ENCODE measurements at regions not wholly inside any gene's neighbourhood (a gene's known extent, or its start where the extent isn't known, plus 50 kb on each side); places are given as distances from the start of the nearest gene placed in this dataset.

DNA sequence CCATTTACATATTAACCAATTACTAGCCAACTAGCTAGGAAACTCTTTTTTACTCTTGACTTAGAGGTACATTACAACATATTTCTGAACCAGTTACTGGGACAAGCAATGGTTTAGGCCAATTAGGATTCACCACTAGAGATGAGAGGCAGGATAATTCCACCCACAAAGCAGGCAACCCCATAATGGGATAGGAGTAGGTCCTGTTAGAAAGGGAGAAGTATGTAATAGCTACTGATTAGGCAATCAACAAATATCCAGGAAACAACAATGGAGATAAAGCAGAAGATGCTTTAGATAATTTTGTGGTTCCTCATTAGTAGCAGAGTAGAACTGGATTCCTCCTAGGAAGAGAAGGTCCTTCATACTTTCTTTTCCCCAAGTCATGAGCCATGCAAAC lies 173.8 kb upstream of the GLRA2 start:
- TF ChIP-seq, protein P1, sequence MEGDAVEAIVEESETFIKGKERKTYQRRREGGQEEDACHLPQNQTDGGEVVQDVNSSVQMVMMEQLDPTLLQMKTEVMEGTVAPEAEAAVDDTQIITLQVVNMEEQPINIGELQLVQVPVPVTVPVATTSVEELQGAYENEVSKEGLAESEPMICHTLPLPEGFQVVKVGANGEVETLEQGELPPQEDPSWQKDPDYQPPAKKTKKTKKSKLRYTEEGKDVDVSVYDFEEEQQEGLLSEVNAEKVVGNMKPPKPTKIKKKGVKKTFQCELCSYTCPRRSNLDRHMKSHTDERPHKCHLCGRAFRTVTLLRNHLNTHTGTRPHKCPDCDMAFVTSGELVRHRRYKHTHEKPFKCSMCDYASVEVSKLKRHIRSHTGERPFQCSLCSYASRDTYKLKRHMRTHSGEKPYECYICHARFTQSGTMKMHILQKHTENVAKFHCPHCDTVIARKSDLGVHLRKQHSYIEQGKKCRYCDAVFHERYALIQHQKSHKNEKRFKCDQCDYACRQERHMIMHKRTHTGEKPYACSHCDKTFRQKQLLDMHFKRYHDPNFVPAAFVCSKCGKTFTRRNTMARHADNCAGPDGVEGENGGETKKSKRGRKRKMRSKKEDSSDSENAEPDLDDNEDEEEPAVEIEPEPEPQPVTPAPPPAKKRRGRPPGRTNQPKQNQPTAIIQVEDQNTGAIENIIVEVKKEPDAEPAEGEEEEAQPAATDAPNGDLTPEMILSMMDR (IDR thresholded peaks at IDR 0.05; ENCODE audit: insufficient read depth, low read depth, low read length) = no peak
- no peak for TF ChIP-seq EZH2 (IDR thresholded peaks at IDR 0.05; ENCODE audit: insufficient read depth, low read length)

Measured in astrocyte (in vitro differentiated cells and primary cell).